DOHH2 (cell line): ENCODE measurements at regions not wholly inside any gene's neighbourhood (a gene's known extent, or its start where the extent isn't known, plus 50 kb on each side); places are given as distances from the start of the nearest gene placed in this dataset.

Experiments used
- EZH2phosphoT487 ChIP-seq: fragments of 200-600 bp; sonication (generic); IDR thresholded peaks from 2 replicates; pipeline ENCODE4 v1.6.1; 2017; ENCODE audit warnings: borderline replicate concordance, mild to moderate bottlenecking, antibody characterized with exemption, low read length, moderate library complexity, mixed read lengths
- TF ChIP-seq, protein P1 (sequence below): fragments of 200-600 bp; sonication (generic); IDR thresholded peaks from one replicate; pipeline ENCODE4 v1.5.1; 2014; ENCODE audit warnings: antibody characterized with exemption, mild to moderate bottlenecking, low read depth, low read length; ENCODE audit not compliant: poor library complexity, severe bottlenecking

DNA sequence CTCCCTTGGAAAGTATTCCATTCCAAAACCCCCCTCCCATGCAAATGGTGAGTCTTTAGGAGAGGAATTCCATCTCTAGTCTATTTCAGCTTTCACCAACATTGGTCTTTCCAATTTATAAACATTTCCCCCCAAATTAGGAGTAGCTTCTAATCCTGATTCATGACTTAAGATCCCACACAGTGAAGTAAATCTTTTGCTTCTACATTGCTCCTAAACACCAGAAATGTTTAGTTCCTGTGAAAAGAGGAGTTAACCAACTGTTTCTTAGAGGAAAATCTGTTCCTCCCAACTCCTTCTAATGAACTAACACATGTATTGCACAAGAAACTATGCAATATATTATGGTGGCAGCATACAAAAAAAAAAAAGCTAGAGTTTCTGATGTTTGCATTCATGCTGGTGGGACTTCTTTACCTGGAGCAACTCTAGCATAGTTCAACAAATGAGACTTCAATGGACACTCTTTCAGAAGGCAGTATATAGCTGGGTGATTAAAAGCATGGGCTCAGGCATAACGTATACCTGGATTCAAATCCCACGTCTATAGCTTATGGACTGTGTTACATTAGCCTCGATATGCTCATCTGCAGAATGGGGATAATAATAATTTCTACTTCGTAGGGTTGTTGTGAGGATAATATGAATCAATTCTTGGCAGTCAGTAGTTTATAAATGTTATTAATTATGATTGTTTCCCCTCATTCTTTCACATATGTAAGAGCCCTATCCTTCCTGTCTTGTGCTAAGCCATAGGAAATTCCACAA is 131.6 kb upstream of the TMEM164 start:
- TF ChIP-seq EZH2phosphoT487, result no peak
- TF ChIP-seq, protein P1, sequence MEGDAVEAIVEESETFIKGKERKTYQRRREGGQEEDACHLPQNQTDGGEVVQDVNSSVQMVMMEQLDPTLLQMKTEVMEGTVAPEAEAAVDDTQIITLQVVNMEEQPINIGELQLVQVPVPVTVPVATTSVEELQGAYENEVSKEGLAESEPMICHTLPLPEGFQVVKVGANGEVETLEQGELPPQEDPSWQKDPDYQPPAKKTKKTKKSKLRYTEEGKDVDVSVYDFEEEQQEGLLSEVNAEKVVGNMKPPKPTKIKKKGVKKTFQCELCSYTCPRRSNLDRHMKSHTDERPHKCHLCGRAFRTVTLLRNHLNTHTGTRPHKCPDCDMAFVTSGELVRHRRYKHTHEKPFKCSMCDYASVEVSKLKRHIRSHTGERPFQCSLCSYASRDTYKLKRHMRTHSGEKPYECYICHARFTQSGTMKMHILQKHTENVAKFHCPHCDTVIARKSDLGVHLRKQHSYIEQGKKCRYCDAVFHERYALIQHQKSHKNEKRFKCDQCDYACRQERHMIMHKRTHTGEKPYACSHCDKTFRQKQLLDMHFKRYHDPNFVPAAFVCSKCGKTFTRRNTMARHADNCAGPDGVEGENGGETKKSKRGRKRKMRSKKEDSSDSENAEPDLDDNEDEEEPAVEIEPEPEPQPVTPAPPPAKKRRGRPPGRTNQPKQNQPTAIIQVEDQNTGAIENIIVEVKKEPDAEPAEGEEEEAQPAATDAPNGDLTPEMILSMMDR, result no peak
